ENCODE measurements at regions not wholly inside any gene's neighbourhood (a gene's known extent, or its start where the extent isn't known, plus 50 kb on each side); places are given as distances from the start of the nearest gene placed in this dataset.

DNA sequence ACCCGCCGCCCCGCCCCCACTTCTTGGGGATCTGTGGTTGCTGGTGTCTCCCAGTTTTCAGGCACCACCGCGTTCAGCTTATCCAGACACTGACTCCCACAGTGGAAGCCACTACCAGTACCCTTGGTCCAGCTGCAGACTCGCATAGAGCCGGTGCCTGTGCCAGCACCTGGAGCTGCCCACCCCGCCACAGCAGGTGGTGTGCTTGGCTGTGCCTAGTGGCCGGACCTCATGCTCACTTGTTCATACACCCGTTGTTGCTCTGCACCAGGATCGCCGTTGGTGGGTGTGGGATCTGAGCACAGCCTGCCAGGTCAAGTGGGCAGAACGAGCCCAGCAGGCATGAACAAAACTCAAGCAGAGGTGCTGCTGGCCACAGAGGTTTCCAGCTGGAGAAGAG is 673.2 kb downstream of the RERGL start:
- WGBS, 2 donors: 94 to 98% methylated on average over 11 to 13 of the region's 13 CpGs
- no peak overlapping the region for H3K4me3 ChIP-seq
- H3K36me3 ChIP-seq: no peaks in the 10 kb centered on the region
- peaks cover 0 to 15% (median 1%) of the 10 kb centered on the region in 4 donors for H3K9me3 ChIP-seq
- H3K27ac ChIP-seq: no peak overlapping the region
- no peak for DNase-seq (ENCODE audit: low spot score in 2 of 2)
- H3K4me1 ChIP-seq: no peaks in the 10 kb centered on the region
- no peaks in the 10 kb centered on the region for H3K27me3 ChIP-seq
- TF ChIP-seq, protein P1, sequence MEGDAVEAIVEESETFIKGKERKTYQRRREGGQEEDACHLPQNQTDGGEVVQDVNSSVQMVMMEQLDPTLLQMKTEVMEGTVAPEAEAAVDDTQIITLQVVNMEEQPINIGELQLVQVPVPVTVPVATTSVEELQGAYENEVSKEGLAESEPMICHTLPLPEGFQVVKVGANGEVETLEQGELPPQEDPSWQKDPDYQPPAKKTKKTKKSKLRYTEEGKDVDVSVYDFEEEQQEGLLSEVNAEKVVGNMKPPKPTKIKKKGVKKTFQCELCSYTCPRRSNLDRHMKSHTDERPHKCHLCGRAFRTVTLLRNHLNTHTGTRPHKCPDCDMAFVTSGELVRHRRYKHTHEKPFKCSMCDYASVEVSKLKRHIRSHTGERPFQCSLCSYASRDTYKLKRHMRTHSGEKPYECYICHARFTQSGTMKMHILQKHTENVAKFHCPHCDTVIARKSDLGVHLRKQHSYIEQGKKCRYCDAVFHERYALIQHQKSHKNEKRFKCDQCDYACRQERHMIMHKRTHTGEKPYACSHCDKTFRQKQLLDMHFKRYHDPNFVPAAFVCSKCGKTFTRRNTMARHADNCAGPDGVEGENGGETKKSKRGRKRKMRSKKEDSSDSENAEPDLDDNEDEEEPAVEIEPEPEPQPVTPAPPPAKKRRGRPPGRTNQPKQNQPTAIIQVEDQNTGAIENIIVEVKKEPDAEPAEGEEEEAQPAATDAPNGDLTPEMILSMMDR (IDR thresholded peaks at IDR 0.05): no peak
- TF ChIP-seq EP300 (IDR thresholded peaks at IDR 0.05) (no peak), POLR2A (IDR thresholded peaks at IDR 0.05) (no peak)

DNA sequence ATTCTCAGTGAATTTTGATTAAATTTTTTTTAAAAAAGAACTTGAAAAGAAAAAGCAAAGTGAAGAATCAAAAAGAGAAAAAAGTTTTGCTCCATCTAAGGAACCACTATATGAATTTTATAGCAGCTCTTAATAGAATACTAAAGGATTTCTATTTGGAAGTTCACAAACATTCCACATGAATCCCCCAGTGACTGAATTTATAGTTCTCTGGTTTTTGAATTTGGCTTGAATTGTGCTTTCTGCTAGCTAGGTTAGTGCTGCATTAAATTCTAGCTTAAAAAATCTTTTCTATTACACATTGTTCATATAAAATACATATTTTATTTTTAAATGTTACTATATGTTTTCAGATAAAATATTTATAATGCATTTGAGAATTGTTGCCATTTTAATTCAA is 675.4 kb downstream of the RERGL start:
- TF ChIP-seq, protein P1 (IDR thresholded peaks at IDR 0.05): no peak
- TF ChIP-seq POLR2A (IDR thresholded peaks at IDR 0.05): no peak
- TF ChIP-seq EP300 (IDR thresholded peaks at IDR 0.05): no peak
- Histone ChIP-seq H3K27me3 (no peaks in the 10 kb centered on the region), H3K27ac (no peak overlapping the region), H3K9me3 (peaks cover 0 to 15% (median 0%) of the 10 kb centered on the region in 4 donors), H3K4me1 (no peaks in the 10 kb centered on the region), H3K4me3 (no peak overlapping the region), H3K36me3 (no peaks in the 10 kb centered on the region)
- no peak for DNase-seq (ENCODE audit: low spot score in 2 of 2)

DNA sequence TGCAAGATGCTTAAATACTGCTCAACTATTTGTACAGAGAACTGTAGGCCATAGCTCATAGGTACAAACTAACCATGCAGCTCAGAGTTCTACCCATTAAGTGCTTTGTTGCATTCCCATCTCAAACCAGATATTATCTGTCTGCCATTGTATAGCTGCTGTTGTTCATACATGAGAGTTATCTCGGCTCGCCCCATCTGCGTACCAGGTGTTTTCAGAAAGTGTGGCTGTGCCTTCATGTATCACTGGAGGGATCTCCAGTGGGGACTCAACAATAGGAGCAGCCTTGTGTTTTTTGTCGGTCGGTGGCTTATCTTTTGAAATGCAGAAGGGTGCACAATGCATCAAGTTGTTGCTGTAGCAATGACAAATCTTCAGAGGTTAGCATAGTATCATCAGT is 678.3 kb downstream of the RERGL start:
- TF ChIP-seq, protein P1 (IDR thresholded peaks at IDR 0.05): no peak
- TF ChIP-seq EP300 (IDR thresholded peaks at IDR 0.05) (no peak), POLR2A (IDR thresholded peaks at IDR 0.05) (no peak)
- DNase-seq (ENCODE audit: low spot score in 2 of 2): no peak
- Histone ChIP-seq H3K27me3 (no peaks in the 10 kb centered on the region), H3K36me3 (no peaks in the 10 kb centered on the region), H3K4me1 (no peaks in the 10 kb centered on the region), H3K27ac (no peak overlapping the region), H3K9me3 (peaks cover 0 to 9% (median 0%) of the 10 kb centered on the region in 4 donors), H3K4me3 (no peak overlapping the region)
- 92 to 99% methylated on average over 5 of the region's 5 CpGs for WGBS, 2 donors

DNA sequence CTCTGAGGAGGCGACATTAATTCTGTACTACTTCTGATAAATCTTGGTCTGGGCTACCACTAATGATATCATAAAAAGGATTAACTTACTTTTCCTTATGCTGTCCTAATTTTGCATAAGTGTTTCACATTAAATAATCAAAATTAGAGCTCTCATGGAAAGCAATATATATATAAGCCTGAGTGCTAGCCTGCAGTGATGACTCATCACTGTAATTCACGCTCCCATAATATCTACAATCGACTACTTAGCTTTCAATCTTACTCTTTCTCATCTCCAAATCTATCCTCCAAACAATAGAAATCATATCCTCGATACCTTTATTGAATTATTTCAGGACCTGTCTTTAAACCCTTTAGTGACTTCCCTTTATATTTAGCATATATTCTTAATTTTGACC is 701.3 kb downstream of the RERGL start:
- Histone ChIP-seq H3K4me1 (no peaks in the 10 kb centered on the region), H3K4me3 (no peak overlapping the region), H3K9me3 (no peaks in the 10 kb centered on the region), H3K36me3 (no peaks in the 10 kb centered on the region), H3K27me3 (no peaks in the 10 kb centered on the region), H3K27ac (no peak overlapping the region)
- WGBS, 2 donors: 88 to 90% methylated on average over 4 of the region's 4 CpGs
- TF ChIP-seq, protein P1 (IDR thresholded peaks at IDR 0.05): no peak
- TF ChIP-seq POLR2A (IDR thresholded peaks at IDR 0.05): no peak
- no peak for TF ChIP-seq EP300 (IDR thresholded peaks at IDR 0.05)
- DNase-seq (ENCODE audit: low spot score in 2 of 2): no peak

DNA sequence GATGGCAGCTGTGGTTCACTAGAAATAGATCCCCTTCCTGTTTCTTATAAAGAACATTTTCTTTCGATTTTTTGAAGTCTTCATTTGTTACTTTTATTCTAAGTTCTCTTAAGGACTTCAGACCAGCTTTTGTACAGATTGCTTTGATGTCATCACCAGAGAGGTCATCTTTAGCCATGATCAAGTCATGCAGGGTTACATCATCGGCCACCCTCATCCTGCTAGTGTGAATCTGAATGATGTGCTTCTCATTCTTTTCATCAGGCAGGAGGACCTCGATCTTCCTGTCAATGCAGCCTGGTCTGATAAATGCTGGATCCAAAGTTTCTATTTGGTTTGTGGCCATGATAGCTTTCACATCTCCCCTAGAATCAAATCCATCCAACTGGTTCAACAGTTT is 706.7 kb downstream of the RERGL start:
- DNase-seq (ENCODE audit: low spot score in 2 of 2): no peak
- H3K4me3 ChIP-seq: no peak overlapping the region
- H3K27me3 ChIP-seq: no peaks in the 10 kb centered on the region
- no peaks in the 10 kb centered on the region for H3K9me3 ChIP-seq
- H3K27ac ChIP-seq: no peak overlapping the region
- H3K4me1 ChIP-seq: no peaks in the 10 kb centered on the region
- no peaks in the 10 kb centered on the region for H3K36me3 ChIP-seq
- WGBS, 2 donors: 85 to 90% methylated on average over 3 of the region's 3 CpGs
- TF ChIP-seq, protein P1 (IDR thresholded peaks at IDR 0.05): no peak
- TF ChIP-seq POLR2A (IDR thresholded peaks at IDR 0.05): no peak
- no peak for TF ChIP-seq EP300 (IDR thresholded peaks at IDR 0.05)
